Upper lobe of left lung (tissue), 4 donors: ENCODE measurements at regions not wholly inside any gene's neighbourhood (a gene's known extent, or its start where the extent isn't known, plus 50 kb on each side); places are given as distances from the start of the nearest gene placed in this dataset.

Experiments
- EP300 ChIP-seq, 4 donors: sonication (generic); formaldehyde crosslinking; IDR thresholded peaks; one replicate each; pipeline ENCODE4 v1.5.1; 2017; ENCODE audit warnings: antibody characterized with exemption in 4 of 4, control low read depth in 2 of 4
- POLR2A ChIP-seq, 4 donors: fragments of 450-650 bp; IDR thresholded peaks; one replicate each; pipeline ENCODE4 v1.5.1; 2016 to 2017; ENCODE audit warnings: antibody characterized with exemption in 4 of 4, mild to moderate bottlenecking in 2 of 4
- TF ChIP-seq, protein P1 (sequence below), 6 experiments: fragments of 450-650 bp in 4 of 6; fragments of 200-600 bp in 2 of 6; sonication (generic) in 2 of 6; IDR thresholded peaks; one replicate each; pipeline ENCODE4 v1.5.1; 2016 to 2019; ENCODE audit warnings: antibody characterized with exemption in 6 of 6

DNA sequence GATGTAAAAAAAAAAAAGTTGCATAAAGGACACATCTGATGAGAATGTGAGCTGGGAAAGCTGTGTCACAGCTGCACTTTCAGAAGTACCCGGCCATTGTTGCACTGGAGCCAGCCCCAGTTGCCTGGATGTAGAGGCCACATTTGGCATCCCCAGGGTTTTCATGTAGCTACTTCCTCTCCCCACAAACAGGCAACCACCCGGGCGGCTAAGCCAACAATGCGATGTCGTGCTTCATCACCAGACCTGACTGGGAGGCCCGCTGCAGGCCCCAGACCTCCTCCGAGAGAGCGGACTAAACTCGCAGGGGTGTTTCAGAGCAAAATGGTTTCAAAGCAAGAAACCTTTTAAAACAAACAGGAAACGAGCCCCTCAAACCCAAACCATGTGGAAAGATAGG lies 142.3 kb downstream of the TMCO5A start:
- TF ChIP-seq, protein P1, sequence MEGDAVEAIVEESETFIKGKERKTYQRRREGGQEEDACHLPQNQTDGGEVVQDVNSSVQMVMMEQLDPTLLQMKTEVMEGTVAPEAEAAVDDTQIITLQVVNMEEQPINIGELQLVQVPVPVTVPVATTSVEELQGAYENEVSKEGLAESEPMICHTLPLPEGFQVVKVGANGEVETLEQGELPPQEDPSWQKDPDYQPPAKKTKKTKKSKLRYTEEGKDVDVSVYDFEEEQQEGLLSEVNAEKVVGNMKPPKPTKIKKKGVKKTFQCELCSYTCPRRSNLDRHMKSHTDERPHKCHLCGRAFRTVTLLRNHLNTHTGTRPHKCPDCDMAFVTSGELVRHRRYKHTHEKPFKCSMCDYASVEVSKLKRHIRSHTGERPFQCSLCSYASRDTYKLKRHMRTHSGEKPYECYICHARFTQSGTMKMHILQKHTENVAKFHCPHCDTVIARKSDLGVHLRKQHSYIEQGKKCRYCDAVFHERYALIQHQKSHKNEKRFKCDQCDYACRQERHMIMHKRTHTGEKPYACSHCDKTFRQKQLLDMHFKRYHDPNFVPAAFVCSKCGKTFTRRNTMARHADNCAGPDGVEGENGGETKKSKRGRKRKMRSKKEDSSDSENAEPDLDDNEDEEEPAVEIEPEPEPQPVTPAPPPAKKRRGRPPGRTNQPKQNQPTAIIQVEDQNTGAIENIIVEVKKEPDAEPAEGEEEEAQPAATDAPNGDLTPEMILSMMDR (IDR thresholded peaks at IDR 0.05) = no peak
- no peak for TF ChIP-seq POLR2A (IDR thresholded peaks at IDR 0.05)
- no peak for TF ChIP-seq EP300 (IDR thresholded peaks at IDR 0.05)
